ENCODE measurements at regions not wholly inside any gene's neighbourhood (a gene's known extent, or its start where the extent isn't known, plus 50 kb on each side); places are given as distances from the start of the nearest gene placed in this dataset.
"Not testable (repeated sequence)": the region's sequence is repeated elsewhere in the genome, so short reads cannot be mapped to it uniquely, and the experiment has no call there.

DNA sequence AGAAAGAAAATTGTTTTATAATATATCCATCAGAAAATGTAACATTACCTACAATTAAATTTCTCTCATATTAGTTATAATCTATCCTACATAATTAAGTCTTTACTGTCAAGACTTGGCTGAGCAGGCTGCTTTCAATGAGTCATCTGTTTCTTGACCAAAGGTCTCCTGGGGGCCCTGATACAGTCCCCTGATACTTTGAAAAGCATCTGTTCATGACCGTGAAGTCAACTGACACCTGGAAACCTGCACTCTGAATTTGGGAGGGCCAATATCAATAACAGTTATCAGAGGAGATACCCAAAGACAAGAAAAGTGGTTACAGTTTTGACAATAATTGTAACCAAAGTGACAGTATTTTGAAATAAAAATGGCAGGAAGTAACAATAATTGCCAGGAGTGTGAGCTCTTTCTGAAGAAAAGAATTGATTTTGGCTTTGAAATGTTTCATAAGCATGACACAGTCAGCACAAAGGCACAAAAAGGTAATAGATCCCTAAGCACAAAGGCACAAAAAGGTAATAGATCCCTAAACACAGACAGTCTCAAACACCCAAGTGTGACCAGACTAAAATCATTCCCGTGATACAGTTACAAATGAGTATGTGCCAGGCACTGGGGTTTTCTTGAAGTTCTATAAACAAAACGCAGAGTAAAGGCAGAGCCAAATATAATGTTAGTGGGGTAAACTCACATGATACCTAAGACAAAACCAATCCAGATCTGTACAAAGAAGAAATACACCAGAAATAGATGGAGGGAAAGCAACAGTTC, 260.7 kb downstream of the PLOD2 start:
- DNase-seq: no peak

DNA sequence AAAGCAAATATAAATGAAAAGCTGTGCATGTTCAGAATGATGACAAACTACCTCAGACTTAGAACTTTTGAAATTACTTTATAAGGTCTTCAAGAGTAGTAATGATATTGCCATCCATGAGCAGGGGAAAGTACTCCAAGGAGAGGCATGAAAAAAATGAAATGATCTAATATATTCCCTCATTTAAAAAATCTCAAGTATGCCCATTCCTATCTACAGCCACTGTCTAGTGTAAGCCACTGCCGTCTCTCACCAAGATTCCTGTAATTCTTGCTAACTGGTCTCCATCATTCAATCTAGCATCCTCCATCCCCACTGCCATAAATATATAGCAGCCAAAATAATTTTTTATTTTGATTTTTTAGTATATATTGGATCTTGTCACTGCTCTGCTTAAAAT, 258.8 kb downstream of the PLOD2 start:
- no peak for DNase-seq

DNA sequence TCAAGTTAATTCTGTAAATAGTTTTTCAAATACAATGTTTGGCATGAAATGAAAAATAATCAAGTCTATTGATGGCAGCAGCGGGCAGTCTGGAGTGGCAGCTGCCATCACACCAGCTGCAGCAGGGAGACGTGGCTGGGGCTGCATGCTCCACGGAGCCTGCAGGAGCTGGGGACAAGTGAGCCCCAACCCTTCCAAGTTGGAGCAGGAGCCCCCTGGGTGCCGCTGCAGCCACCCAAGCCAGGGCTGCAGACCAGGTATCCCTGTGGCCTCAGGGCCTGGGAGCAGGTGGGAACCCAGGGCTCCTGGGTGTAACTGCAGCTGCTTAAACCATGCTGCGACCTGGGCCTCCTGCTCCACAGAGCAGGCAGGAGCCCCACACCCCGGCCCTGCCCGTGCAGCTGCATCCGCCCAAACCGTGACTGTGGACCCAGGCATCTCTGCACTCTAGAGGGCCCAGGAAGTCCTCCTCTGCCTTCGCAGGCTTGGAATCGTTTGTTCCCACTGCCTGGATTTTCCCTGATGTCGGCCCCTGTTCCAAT, 257.4 kb downstream of the PLOD2 start:
- no peak for DNase-seq

DNA sequence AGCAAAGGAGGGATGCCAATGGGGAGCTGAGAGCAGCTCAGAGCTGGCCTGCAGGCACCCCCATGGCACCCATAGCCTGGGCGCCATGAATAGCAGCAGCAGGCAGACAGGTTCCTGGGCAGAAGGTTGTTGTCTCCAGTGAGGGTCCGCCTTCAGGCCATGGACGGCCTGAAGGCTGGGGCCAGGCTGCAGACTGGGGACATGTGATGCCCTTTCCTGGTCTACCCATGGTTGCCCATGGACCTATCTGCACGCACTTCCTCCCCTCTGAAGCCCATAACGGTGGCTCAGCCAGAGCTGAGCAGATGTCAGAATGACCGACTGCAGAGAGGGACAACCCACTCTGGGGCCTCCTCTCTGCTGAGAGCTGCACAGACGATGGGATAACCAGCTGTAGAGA, 256.8 kb downstream of the PLOD2 start:
- no peak for DNase-seq

DNA sequence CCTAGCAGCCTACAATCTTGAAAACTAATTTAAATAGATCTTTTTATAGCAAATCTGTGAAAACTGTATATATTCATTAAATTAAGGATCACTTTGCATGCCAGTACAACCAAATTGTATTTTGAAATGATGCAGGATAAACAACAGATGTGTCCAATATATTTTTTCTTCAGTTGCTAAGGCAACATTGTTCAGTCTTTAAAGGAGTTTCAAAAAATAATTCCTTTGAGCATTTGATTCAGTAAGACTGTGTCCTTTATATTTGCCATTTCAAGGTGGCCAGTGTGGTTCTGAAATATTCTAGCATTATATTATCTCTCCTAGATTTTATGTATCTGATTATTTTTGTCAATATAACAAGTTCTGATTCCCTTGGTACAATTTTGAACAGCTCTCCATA, 254.7 kb downstream of the PLOD2 start:
- DNase-seq: no peak

DNA sequence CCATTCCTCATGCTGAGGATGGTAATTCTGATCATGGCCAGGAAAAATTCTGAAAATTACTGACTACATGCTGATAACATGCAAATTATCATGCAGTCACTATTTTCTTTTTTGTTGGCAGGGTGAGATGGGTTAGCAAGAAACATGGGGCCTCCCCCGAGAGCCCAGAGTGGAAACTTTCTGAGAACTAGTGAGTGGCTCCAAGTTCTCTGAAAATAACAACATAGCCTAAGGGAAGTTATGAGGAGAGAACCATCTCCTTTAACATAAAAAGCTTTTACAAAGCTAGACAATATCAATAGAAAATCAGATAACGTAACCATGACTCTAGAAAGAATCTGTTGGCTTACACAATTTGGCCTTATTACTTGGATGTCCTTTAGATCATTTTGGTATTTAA, 254.2 kb downstream of the PLOD2 start:
- no peak for DNase-seq

DNA sequence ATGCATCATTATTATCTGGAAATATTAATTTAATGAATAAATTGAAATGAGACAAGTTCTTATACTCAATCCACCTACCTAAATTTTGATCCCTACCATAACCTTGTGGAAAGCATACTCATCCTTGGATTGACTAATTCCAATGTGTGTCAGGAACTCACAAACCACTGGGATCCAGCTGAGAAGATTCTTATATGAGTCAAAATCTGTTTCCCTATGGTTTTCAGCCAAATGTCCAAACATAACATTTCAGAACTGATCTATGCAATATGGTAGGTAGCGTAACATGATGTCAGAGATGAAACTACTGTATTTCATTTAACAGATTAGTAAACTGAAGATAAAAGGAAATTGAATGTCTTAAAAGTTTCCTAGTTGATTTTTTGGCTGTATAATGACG, 250.0 kb downstream of the PLOD2 start:
- no peak for DNase-seq

DNA sequence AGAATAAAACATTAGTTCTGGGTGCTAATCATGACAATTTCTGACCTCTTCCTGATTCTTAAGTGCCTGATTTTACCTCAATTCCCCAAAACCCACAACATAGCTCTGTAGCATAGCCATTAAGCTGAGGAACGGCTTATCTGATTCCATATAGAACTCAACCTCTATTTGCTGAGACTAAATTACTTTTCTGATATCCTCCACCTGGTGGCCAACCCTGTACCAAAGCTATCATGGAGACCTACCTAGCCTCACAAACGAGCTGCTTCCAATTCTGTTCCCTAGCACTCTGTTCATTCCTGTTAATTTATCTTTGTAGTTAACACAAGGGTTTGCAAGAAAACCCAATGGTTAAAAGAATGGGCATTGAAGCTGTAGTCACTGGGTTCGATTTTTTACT, 245.2 kb downstream of the PLOD2 start:
- DNase-seq: no peak

DNA sequence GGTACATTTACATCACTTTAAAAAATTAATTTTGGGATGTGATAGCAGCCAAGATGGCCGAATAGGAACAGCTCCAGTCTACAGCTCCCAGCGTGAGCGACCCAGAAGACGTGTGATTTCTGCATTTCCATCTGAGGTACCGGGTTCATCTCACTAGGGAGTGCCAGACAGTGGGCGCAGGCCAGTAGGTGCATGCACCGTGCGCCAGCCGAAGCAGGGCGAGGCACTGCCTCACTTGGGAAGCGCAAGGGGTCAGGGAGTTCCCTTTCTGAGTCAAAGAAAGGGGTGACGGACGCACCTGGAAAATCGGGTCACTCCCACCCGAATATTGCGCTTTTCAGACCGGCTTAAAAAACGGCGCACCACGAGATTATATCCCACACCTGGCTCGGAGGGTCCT, 233.2 kb downstream of the PLOD2 start:
- DNase-seq: not testable (repeated sequence)

DNA sequence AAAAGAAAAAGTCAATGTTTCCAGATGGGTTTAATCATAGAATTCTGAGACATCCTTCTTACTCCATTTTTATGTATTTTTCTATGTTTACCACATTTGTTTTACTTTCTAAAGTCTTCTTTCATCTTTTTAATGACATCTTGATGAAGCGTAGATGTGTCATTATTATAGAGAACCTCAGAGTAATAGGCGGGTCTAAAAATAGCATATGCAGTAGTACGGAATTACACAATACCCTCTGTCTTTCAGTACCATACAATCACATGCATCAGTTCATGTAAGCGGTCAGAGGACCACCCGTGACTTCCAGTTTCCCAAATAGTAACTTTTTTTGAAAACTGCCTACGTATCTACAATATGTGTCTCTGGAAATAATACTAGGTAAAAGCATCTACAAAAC, 224.0 kb downstream of the PLOD2 start:
- no peak for DNase-seq

DNA sequence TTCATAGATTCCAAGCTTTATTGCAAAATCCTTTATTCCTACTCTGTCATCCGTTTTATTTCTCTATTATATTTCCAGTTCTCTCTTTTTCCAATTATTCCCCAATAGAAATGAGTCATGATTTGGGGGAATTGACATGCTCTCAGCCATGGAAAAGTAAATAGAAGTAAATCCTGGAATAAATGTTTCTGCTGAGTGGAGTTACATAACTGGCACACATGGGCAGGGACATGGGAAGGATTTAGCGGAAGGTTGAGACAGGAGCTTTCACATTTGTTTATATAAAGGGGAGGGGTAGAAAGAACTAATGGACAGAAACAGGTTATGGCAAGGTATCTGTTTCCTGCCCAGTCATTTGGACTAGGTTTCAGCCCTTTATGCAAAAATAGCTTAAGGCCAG, 221.6 kb downstream of the PLOD2 start:
- DNase-seq: no peak

DNA sequence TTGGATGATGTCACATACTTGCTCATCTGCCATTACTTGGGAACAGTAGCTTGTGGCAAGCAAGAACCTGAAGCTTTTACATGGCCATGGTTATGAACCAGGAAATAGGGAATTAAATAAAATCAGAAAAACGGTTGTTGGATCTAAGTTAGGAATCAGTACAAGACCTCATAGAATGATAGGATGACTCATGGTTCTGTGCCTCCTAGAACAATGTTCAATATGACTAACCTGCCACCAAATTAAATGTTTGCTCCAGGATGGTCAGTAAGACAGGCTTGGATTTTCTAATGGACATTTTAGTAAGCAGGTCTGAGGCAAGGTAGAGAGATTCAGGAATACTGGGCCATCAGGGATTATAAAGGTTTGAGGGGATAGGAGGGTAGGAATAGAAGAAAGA, 218.9 kb downstream of the PLOD2 start:
- DNase-seq: no peak

DNA sequence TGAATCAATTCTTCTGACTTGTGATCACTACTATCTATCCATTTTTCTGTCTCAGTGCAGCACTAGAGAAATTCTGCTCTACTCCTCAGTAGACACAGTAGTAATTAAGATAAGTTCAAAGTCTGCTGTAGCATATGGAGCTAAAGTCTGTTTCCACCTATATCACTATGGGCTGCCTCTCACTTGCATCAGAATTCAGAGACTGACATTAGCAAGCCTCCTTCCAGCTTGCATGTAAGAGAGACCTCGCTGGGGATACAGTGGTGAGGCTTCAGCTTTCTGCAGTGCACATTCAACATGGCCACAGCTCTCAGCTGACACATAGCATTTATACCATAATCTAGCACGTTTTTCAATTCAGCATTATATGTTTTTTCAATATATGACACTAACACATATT, 217.0 kb downstream of the PLOD2 start:
- no peak for DNase-seq

DNA sequence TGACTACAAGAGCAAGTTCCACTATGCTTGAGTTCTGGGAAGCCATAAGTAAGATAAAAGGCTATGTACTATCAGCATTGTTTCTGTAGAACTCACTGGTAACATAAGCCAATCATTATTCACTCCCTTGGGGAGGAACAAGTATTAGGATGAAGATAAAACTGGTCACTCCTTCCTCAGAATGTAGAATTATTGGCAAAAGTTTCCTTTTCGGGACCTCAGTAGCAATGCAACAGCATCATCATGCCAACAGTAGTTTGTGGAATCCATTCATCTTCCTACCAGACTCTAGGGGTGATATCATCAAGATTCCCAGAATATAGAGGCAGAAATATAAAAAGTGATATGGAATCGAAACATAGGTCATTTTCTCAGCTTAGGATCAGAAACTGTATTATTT, 209.5 kb downstream of the PLOD2 start:
- DNase-seq: no peak

DNA sequence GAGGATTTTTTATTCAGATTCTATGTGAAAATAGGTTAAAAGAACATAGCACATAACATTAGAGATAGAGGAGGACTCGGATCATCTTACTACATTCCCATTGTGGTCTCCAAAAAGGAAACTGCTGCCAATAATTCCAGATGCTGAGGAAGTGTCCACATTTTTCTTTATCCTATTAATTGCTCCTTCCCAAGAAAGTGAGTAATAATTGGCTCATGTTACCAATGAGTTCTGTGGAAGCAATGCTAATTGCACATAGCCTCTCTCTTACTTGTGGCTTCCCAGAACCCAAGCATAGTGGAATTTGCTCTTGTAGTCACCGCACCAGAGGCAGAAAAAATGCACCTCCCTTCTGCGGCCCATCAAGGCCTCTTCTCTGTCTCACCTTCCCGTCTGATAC, 208.4 kb downstream of the PLOD2 start:
- no peak for DNase-seq

DNA sequence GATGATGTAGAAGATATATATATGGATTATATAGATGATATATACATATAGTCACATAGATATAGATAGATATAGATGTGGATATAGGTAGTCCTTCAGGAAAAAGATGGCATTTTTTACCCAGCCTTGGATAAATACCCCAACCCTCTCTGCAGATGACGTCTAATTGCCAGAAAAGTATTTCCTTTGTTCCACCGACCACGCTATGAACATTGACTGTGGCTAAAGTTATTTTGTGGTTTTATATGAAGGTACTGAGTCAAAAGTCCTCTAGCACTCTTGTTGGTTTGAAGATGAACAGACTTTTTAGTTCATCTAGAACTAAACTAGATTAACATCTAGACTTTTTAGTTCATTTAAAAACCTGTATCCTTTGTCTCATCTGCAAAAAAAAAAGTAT, 207.7 kb downstream of the PLOD2 start:
- no peak for DNase-seq

DNA sequence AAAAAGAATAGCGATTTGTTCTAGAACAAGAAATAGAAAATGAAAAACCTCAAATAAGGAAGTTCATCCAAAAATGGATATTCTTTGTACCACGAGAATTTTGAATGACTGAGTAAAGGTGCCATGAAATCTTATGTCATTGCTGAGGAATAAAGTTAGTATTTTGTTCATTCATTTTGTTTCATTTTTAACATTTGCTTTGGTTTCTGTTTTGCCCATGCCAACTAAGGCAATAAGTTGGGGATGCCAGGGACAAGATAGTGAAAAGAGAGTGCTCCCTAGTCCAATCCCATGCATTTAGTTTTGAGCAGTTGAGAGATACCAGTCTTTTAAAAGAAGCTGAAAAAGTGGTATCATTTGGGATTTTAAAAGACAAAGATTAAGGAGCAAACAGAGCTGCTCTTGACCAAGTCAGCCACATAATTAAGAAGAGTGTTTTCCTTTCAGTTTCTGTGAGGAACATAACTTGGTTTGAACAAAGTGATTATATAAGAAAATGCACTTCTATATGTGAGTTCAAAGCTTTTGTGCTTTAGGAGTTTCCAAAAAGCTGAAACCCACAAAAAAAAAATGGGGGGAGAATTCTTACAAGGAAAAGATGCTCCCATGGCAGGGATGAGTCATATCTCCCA, 201.4 kb downstream of the PLOD2 start:
- no peak for DNase-seq

DNA sequence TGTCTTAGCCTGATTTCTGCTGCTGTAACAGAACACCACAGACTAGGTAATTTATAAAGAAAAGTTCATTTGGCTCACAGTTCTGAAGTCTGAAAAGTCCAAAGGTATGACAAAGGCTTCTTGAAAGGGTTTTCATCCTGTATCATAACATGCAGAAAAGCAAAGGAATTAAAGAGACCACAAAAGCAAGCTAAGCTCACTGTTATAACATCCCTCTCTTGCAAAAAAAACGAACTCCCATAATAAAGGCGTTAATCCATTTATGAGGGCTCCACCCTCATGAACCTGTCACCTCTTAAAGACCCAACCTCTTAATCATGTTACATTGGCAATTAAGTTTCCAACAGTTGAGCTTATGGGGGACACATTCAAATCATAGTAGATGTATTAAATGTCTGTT, 197.9 kb downstream of the PLOD2 start:
- no peak for DNase-seq

DNA sequence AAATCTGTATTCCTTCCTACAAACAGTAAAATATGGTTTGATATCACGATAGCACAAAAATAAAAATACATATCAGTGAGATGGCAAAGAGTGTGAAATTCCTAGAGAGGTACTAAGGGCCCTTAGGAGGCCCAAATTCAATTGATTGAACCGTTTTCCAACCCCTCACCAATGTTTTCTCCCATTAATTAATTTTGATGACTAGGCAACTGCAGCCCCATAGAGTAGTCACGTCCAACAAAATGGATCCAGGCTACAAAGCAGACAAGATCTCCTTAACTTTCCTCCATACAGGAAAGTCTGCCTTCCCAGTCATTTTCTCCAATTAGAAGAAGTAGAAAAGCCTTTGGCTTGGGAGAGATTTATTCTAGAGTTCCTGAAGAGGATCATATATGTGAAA, 193.9 kb downstream of the PLOD2 start:
- DNase-seq: no peak

DNA sequence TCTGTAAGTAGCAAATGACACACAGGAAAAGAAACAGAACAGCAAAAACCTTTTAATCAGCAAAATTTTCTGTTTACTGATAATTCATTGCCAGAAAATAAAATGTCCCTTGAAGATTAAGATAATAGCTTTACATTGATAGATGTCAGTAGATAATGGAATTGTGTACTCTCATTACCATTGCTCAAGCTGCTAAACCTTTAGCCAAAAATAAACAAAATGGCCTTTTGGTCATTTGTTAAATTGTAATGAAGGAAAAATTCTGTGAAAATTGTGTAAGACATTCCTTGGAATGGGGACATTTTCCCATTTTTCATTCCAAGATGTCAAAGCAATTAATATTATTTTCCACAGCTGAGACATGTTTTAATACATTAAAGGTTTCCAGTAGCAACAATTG, 189.8 kb downstream of the PLOD2 start:
- DNase-seq: no peak

DNA sequence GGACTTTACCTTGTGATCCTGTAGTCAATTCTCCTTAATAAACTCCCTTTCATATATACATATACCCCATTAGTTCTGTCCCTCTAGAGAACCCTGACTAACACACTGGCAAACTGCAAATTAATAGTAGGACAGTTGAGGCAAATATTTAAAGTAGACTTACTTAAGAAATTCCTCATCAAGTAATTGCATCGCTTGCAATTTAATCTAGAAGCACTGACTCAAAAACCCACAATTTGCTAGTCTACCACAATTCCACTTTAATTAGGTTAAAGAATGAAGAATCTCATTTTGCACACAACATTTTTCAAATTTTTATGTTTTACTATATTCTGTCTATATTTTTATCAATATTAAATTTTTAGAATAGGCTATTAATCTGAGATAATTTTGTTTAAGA, 188.1 kb downstream of the PLOD2 start:
- DNase-seq: no peak

DNA sequence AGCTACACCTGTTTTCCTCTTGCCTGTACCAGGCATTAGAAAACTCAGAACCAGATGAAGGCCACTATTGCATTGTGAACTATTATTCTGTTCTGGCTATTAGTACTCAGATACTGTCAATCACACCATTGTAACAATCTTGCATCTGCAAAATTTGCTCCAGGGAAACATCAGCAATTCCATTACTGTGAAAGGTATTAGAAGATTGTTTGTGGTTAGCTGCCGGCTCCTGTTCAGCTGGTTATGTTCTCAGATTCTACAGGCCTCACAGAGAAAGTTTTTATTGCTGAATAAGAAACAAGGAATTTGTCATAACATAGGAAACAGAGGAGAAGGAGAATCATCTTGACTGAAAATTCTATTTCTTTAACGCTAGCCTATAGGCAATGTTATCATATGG, 179.9 kb downstream of the PLOD2 start:
- no peak for DNase-seq

DNA sequence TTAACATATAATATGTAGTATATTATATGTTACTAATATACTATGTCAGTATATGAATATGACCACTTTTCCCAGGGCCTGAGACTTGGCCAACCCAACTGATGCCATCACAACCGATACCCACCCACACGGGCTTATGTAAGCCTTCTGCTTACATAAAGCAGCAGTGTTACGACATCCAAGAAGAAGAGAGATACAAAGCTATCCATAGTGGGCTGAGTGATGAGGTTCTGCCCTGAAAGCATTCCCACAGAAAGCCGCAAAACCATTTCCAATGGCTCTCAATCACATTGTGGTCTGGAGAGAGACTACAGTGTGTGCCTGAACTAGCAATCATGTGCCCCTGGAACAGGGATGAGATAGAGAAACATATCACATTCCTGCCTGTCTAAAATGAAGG, 177.9 kb downstream of the PLOD2 start:
- no peak for DNase-seq
